SIG-M5 treated with dmso at 0.1 percent for 504 hours (cell line): ENCODE measurements at regions not wholly inside any gene's neighbourhood (a gene's known extent, or its start where the extent isn't known, plus 50 kb on each side); places are given as distances from the start of the nearest gene placed in this dataset.

ENCODE experiments used
- DNase-seq: peaks from one replicate; lab custom pipeline; 2025; ENCODE audit not compliant: unreplicated experiment; lab: John Stamatoyannopoulos, UW

DNA sequence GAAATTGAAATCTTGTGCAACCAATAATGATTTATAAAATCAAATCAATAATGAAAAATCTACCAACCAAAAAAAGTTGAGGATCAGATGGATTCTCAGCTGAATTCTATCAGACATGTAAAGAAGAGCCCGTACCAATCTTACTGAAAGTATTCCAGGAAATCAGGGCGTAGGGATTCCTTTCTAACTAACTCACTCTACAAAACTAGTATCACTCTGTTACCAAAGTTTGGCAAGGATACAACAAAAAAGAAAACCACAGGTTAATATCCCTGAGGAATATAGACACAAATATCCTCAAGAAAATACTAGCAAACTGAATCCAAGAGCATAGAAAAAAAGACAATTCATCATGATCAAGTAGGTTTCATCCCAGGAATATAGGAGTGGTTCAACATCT, 52.8 kb upstream of the ADGRL4 start:
- DNase-seq = no peak
